GM23338 (cell line): ENCODE measurements at regions not wholly inside any gene's neighbourhood (a gene's known extent, or its start where the extent isn't known, plus 50 kb on each side); places are given as distances from the start of the nearest gene placed in this dataset.

Experiments
- ATAC-seq: fragments of 200-7000 bp; cut with Tn5 transposase; 3 replicates; pipeline ENCODE4 v1.9.1; 2020
- DNase-seq: peaks from one replicate; pipeline ENCODE4 v3.0.0-alpha.2; 2015; ENCODE audit warnings: low spot score
- H2AFZ ChIP-seq: fragments of 200-600 bp; sonication (generic); 2 replicates; pipeline ENCODE4 v1.8.0; 2016; ENCODE audit warnings: antibody characterized with exemption, mild to moderate bottlenecking, moderate library complexity
- H3F3A ChIP-seq: fragments of 200-600 bp; sonication (generic); replicated peaks from 2 replicates; pipeline ENCODE4 v1.8.0; 2017; ENCODE audit warnings: antibody characterized with exemption, mixed run types, low read depth
- H3K27ac ChIP-seq: fragments of 200-600 bp; sonication (generic); 2 replicates; pipeline ENCODE4 v1.6.1; 2016; ENCODE audit warnings: low read depth
- H3K27me3 ChIP-seq: fragments of 200-600 bp; sonication (generic); 2 replicates; pipeline ENCODE4 v1.8.0; 2016; ENCODE audit warnings: mild to moderate bottlenecking, mixed run types, moderate library complexity; ENCODE audit not compliant: insufficient read depth
- H3K36me3 ChIP-seq: fragments of 200-600 bp; sonication (generic); 2 replicates; pipeline ENCODE4 v1.8.0; 2016; ENCODE audit warnings: mild to moderate bottlenecking; ENCODE audit not compliant: insufficient read depth
- H3K4me1 ChIP-seq: fragments of 200-600 bp; sonication (generic); 2 replicates; pipeline ENCODE4 v1.8.0; 2016; ENCODE audit warnings: mild to moderate bottlenecking, moderate library complexity; ENCODE audit not compliant: insufficient read depth
- H3K4me2 ChIP-seq: fragments of 200-600 bp; sonication (generic); 2 replicates; pipeline ENCODE4 v1.7.1; 2017; ENCODE audit warnings: mixed run types
- H3K4me3 ChIP-seq: fragments of 200-600 bp; sonication (generic); 2 replicates; pipeline ENCODE4 v1.6.1; 2016; ENCODE audit warnings: mixed run types
- H3K79me2 ChIP-seq: fragments of 200-600 bp; sonication (generic); replicated peaks from 2 replicates; pipeline ENCODE4 v1.8.0; 2017; ENCODE audit warnings: mild to moderate bottlenecking; ENCODE audit not compliant: insufficient read depth
- H3K9me2 ChIP-seq: fragments of 200-600 bp; sonication (generic); 2 replicates; pipeline ENCODE4 v1.8.0; 2017; ENCODE audit not compliant: insufficient read depth
- H4K20me1 ChIP-seq: fragments of 200-600 bp; sonication (generic); replicated peaks from 2 replicates; pipeline ENCODE4 v1.8.0; 2017; ENCODE audit warnings: mild to moderate bottlenecking; ENCODE audit not compliant: insufficient read depth
- H3K27ac Mint-ChIP-seq: 2 replicates; pipeline ENCODE4 v1.8.0; 2020; ENCODE audit warnings: inconsistent platforms, mild to moderate bottlenecking, moderate library complexity, mixed read lengths
- H3K27me3 Mint-ChIP-seq: 3 replicates; pipeline ENCODE4 v1.8.0; 2022; ENCODE audit warnings: low read depth, mild to moderate bottlenecking, moderate library complexity, mixed read lengths, inconsistent platforms; ENCODE audit not compliant: insufficient read depth, poor library complexity
- H3K36me3 Mint-ChIP-seq: 3 replicates; pipeline ENCODE4 v1.8.0; 2021; ENCODE audit warnings: low read depth, mild to moderate bottlenecking, inconsistent platforms, moderate library complexity, mixed read lengths
- H3K4me1 Mint-ChIP-seq: 3 replicates; pipeline ENCODE4 v1.8.0; 2020; ENCODE audit warnings: mild to moderate bottlenecking, inconsistent platforms, mixed read lengths
- H3K4me3 Mint-ChIP-seq: 3 replicates; pipeline ENCODE4 v1.8.0; 2021; ENCODE audit warnings: moderate library complexity, mild to moderate bottlenecking, inconsistent platforms, mixed read lengths
- H3K9me3 Mint-ChIP-seq: 3 replicates; pipeline ENCODE4 v1.8.0; 2020; ENCODE audit warnings: moderate library complexity, mild to moderate bottlenecking, inconsistent platforms, mixed read lengths
- EZH2 ChIP-seq: fragments of 200-600 bp; sonication (generic); IDR thresholded peaks from one replicate; pipeline ENCODE4 v1.8.0; 2017; ENCODE audit warnings: antibody characterized with exemption, mild to moderate bottlenecking, low read depth; ENCODE audit not compliant: unreplicated experiment
- EZH2phosphoT487 ChIP-seq: fragments of 200-600 bp; sonication (generic); IDR thresholded peaks from one replicate; pipeline ENCODE4 v1.8.1; 2018; ENCODE audit warnings: antibody characterized with exemption; ENCODE audit not compliant: unreplicated experiment
- JUNB ChIP-seq: IDR thresholded peaks from one replicate; pipeline ENCODE4 v1.6.1; 2016; ENCODE audit warnings: antibody characterized with exemption; ENCODE audit not compliant: unreplicated experiment
- NANOG ChIP-seq: IDR thresholded peaks from 2 replicates; pipeline ENCODE4 v1.6.1; 2016; ENCODE audit warnings: antibody characterized with exemption, borderline replicate concordance
- POLR2AphosphoS5 ChIP-seq: IDR thresholded peaks from 2 replicates; pipeline ENCODE4 v1.6.1; 2016; ENCODE audit warnings: antibody characterized with exemption, low read depth
- REST ChIP-seq: IDR thresholded peaks from one replicate; pipeline ENCODE4 v1.6.1; 2018; ENCODE audit warnings: antibody characterized with exemption; ENCODE audit not compliant: unreplicated experiment
- STAT1 ChIP-seq: IDR thresholded peaks from one replicate; pipeline ENCODE4 v1.6.1; 2016; ENCODE audit warnings: antibody characterized with exemption; ENCODE audit not compliant: unreplicated experiment
- ZNF114 ChIP-seq: fragments of 250-450 bp; sonication (Bioruptor Pico); IDR thresholded peaks from 2 replicates; pipeline ENCODE4 v1.5.0; 2020; ENCODE audit warnings: mild to moderate bottlenecking, moderate library complexity
- TF ChIP-seq, protein P1 (sequence below), 2 experiments: fragments of 200-600 bp in 1 of 2; sonication (generic) in 1 of 2; conservative IDR thresholded peaks; 2 replicates each; pipeline versions ENCODE4 v1.5.1 to v1.6.1; 2016 to 2017; ENCODE audit warnings: antibody characterized with exemption in 2 of 2, low read depth in 2 of 2, mild to moderate bottlenecking in 2 of 2, moderate library complexity in 1 of 2
- TF ChIP-seq, protein P2 (sequence below): IDR thresholded peaks from 2 replicates; pipeline ENCODE4 v1.6.1; 2016; ENCODE audit warnings: antibody characterized with exemption

- no peak for TF ChIP-seq REST
These were observed 222.2 kb downstream of the IDS start (continued) for GRCh38 chrX:149282909-149283308.

- DNase-seq (no peak), ATAC-seq (no peak)
- Histone ChIP-seq H2AFZ (no peak overlapping the region), H4K20me1 (no peaks in the 10 kb centered on the region), H3K79me2 (no peaks in the 10 kb centered on the region), H3K27me3 (no peaks in the 10 kb centered on the region), H3K9me2 (no peaks in the 10 kb centered on the region), H3K4me1 (no peaks in the 10 kb centered on the region), H3F3A (no peaks in the 10 kb centered on the region), H3K4me3 (no peak overlapping the region), H3K36me3 (no peaks in the 10 kb centered on the region), H3K4me2 (no peak overlapping the region), H3K27ac (no peak overlapping the region)
- H3K36me3 Mint-ChIP-seq = no peaks in the 10 kb centered on the region
- no peaks in the 10 kb centered on the region; the same call in 2 of the 3 replicates for H3K9me3 Mint-ChIP-seq
- H3K27ac Mint-ChIP-seq = no peak overlapping the region
- no peak overlapping the region for H3K4me3 Mint-ChIP-seq
- H3K4me1 Mint-ChIP-seq = no peaks in the 10 kb centered on the region; the same call in 2 of the 3 replicates
- no peaks in the 10 kb centered on the region for H3K27me3 Mint-ChIP-seq
- TF ChIP-seq, protein P1, sequence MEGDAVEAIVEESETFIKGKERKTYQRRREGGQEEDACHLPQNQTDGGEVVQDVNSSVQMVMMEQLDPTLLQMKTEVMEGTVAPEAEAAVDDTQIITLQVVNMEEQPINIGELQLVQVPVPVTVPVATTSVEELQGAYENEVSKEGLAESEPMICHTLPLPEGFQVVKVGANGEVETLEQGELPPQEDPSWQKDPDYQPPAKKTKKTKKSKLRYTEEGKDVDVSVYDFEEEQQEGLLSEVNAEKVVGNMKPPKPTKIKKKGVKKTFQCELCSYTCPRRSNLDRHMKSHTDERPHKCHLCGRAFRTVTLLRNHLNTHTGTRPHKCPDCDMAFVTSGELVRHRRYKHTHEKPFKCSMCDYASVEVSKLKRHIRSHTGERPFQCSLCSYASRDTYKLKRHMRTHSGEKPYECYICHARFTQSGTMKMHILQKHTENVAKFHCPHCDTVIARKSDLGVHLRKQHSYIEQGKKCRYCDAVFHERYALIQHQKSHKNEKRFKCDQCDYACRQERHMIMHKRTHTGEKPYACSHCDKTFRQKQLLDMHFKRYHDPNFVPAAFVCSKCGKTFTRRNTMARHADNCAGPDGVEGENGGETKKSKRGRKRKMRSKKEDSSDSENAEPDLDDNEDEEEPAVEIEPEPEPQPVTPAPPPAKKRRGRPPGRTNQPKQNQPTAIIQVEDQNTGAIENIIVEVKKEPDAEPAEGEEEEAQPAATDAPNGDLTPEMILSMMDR (conservative IDR thresholded peaks at IDR 0.05; ENCODE audit: low read depth in 2 of 2) = no peak
- TF ChIP-seq EZH2 (no peak), EZH2phosphoT487 (no peak), STAT1 (no peak), JUNB (no peak), NANOG (no peak), REST (no peak), ZNF114 (CRISPR knock-in tag) (no peak), POLR2AphosphoS5 (no peak)
- TF ChIP-seq, protein P2, sequence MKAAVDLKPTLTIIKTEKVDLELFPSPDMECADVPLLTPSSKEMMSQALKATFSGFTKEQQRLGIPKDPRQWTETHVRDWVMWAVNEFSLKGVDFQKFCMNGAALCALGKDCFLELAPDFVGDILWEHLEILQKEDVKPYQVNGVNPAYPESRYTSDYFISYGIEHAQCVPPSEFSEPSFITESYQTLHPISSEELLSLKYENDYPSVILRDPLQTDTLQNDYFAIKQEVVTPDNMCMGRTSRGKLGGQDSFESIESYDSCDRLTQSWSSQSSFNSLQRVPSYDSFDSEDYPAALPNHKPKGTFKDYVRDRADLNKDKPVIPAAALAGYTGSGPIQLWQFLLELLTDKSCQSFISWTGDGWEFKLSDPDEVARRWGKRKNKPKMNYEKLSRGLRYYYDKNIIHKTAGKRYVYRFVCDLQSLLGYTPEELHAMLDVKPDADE = no peak
These were observed 225.1 kb downstream of the IDS start for GRCh38 chrX:149280011-149280410.
